ENCODE measurements at regions not wholly inside any gene's neighbourhood (a gene's known extent, or its start where the extent isn't known, plus 50 kb on each side); places are given as distances from the start of the nearest gene placed in this dataset.

- no peak for FAIRE-seq
- TF ChIP-seq CTCF (IDR thresholded peaks at IDR 0.05; ENCODE audit: insufficient read depth, low read depth, low read length): no peak
- TF ChIP-seq EZH2 (IDR thresholded peaks at IDR 0.05; ENCODE audit: insufficient read depth, low read length): no peak
- peaks cover 4% of the 10 kb centered on the region for H3K4me1 Mint-ChIP-seq (ENCODE audit: low read depth, unreplicated experiment)
Observed at GRCh38 chr17:5642752-5643151, 58.4 kb upstream of the NLRP1 start.

GRCh38 chr17:5644065-5644464 is 59.8 kb upstream of the NLRP1 start:
- Histone ChIP-seq H3K4me1 (ENCODE audit: insufficient read depth, low read length) (no peaks in the 10 kb centered on the region), H3K4me2 (ENCODE audit: low read length) (no peak overlapping the region), H3K4me3 (ENCODE audit: insufficient read depth, low read depth, low read length) (no peak overlapping the region), H3K9me3 (ENCODE audit: insufficient read depth, low read depth, low read length) (no peaks in the 10 kb centered on the region), H4K20me1 (ENCODE audit: insufficient read depth, low read length) (no peaks in the 10 kb centered on the region), H3K79me2 (ENCODE audit: insufficient read depth, low read length) (no peaks in the 10 kb centered on the region), H3K36me3 (ENCODE audit: insufficient read depth, low read length) (no peaks in the 10 kb centered on the region), H3K27ac (ENCODE audit: low read depth, low read length) (no peak overlapping the region), H2AFZ (ENCODE audit: low read depth, low read length) (no peak overlapping the region), H3K9ac (ENCODE audit: low read length) (no peak overlapping the region), H3K27me3 (ENCODE audit: insufficient read depth, low read length) (no peaks in the 10 kb centered on the region)
- Mint-ChIP-seq H3K4me1 (ENCODE audit: low read depth, unreplicated experiment) (peaks cover 4% of the 10 kb centered on the region), H3K27ac (ENCODE audit: unreplicated experiment) (no peak overlapping the region), H3K9me3 (ENCODE audit: unreplicated experiment) (no peaks in the 10 kb centered on the region), H3K4me3 (ENCODE audit: unreplicated experiment) (no peak overlapping the region), H3K27me3 (ENCODE audit: low read depth, unreplicated experiment) (peaks cover 23% of the 10 kb centered on the region), H3K36me3 (ENCODE audit: low read depth, unreplicated experiment) (no peaks in the 10 kb centered on the region)
- no peak for FAIRE-seq
- TF ChIP-seq CTCF (IDR thresholded peaks at IDR 0.05; ENCODE audit: insufficient read depth, low read depth, low read length): no peak
- TF ChIP-seq EZH2 (IDR thresholded peaks at IDR 0.05; ENCODE audit: insufficient read depth, low read length): no peak
- DNase-seq (ENCODE audit: low read depth): no peak

More at GRCh38 chr17:5642752-5643151, 58.4 kb upstream of the NLRP1 start:
- Histone ChIP-seq H4K20me1 (ENCODE audit: insufficient read depth, low read length) (no peaks in the 10 kb centered on the region), H3K36me3 (ENCODE audit: insufficient read depth, low read length) (no peaks in the 10 kb centered on the region), H3K27me3 (ENCODE audit: insufficient read depth, low read length) (no peaks in the 10 kb centered on the region), H3K9ac (ENCODE audit: low read length) (no peak overlapping the region), H3K4me3 (ENCODE audit: insufficient read depth, low read depth, low read length) (no peak overlapping the region), H3K9me3 (ENCODE audit: insufficient read depth, low read depth, low read length) (no peaks in the 10 kb centered on the region), H3K4me2 (ENCODE audit: low read length) (no peak overlapping the region), H3K79me2 (ENCODE audit: insufficient read depth, low read length) (no peaks in the 10 kb centered on the region), H3K27ac (ENCODE audit: low read depth, low read length) (no peak overlapping the region), H3K4me1 (ENCODE audit: insufficient read depth, low read length) (no peaks in the 10 kb centered on the region), H2AFZ (ENCODE audit: low read depth, low read length) (no peak overlapping the region)
- H3K27me3 Mint-ChIP-seq (ENCODE audit: low read depth, unreplicated experiment): peaks cover 30% of the 10 kb centered on the region
- no peak overlapping the region for H3K27ac Mint-ChIP-seq (ENCODE audit: unreplicated experiment)
- no peak overlapping the region for H3K4me3 Mint-ChIP-seq (ENCODE audit: unreplicated experiment)
- H3K9me3 Mint-ChIP-seq (ENCODE audit: unreplicated experiment): peaks cover 5% of the 10 kb centered on the region
- no peaks in the 10 kb centered on the region for H3K36me3 Mint-ChIP-seq (ENCODE audit: low read depth, unreplicated experiment)
- DNase-seq (ENCODE audit: low read depth): no peak

GRCh38 chr17:5651348-5651747 is 67.0 kb upstream of the NLRP1 start:
- Histone ChIP-seq H3K27me3 (ENCODE audit: insufficient read depth, low read length) (no peaks in the 10 kb centered on the region), H3K4me2 (ENCODE audit: low read length) (no peak overlapping the region), H4K20me1 (ENCODE audit: insufficient read depth, low read length) (no peaks in the 10 kb centered on the region), H2AFZ (ENCODE audit: low read depth, low read length) (no peak overlapping the region), H3K9me3 (ENCODE audit: insufficient read depth, low read depth, low read length) (no peaks in the 10 kb centered on the region), H3K36me3 (ENCODE audit: insufficient read depth, low read length) (no peaks in the 10 kb centered on the region), H3K4me3 (ENCODE audit: insufficient read depth, low read depth, low read length) (no peak overlapping the region), H3K9ac (ENCODE audit: low read length) (no peak overlapping the region), H3K79me2 (ENCODE audit: insufficient read depth, low read length) (no peaks in the 10 kb centered on the region), H3K4me1 (ENCODE audit: insufficient read depth, low read length) (no peaks in the 10 kb centered on the region), H3K27ac (ENCODE audit: low read depth, low read length) (no peak overlapping the region)
- H3K9me3 Mint-ChIP-seq (ENCODE audit: unreplicated experiment): peaks cover 7% of the 10 kb centered on the region
- H3K4me1 Mint-ChIP-seq (ENCODE audit: low read depth, unreplicated experiment): no peaks in the 10 kb centered on the region
- H3K36me3 Mint-ChIP-seq (ENCODE audit: low read depth, unreplicated experiment): no peaks in the 10 kb centered on the region
- no peak overlapping the region for H3K27ac Mint-ChIP-seq (ENCODE audit: unreplicated experiment)
- TF ChIP-seq EZH2 (IDR thresholded peaks at IDR 0.05; ENCODE audit: insufficient read depth, low read length) (no peak), CTCF (IDR thresholded peaks at IDR 0.05; ENCODE audit: insufficient read depth, low read depth, low read length) (no peak)
- FAIRE-seq: no peak
- H3K4me3 Mint-ChIP-seq (ENCODE audit: unreplicated experiment): no peak overlapping the region
- DNase-seq (ENCODE audit: low read depth): no peak
- peaks cover 28% of the 10 kb centered on the region for H3K27me3 Mint-ChIP-seq (ENCODE audit: low read depth, unreplicated experiment)
